ENCODE measurements at regions not wholly inside any gene's neighbourhood (a gene's known extent, or its start where the extent isn't known, plus 50 kb on each side); places are given as distances from the start of the nearest gene placed in this dataset.

DNA sequence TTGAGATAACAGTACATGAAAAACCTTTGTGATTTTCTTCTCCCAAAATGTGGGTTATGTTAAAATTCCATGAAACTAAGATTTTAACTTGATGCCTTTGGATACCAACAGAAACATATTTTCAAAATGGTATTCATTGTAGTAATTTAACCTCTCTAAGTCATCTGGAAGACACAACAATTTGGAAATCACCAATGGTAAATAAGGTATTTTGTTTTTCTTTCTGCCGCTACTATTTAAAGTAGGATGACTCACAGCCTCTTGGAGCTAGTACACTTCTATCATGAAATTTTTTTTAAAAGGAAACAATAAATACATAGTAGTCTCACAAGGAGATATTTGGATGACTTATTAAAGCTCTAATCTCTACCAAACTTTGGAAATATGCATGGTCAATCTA lies 291.6 kb upstream of the VEPH1 start:
- DNase-seq = peak; percentile 60

DNA sequence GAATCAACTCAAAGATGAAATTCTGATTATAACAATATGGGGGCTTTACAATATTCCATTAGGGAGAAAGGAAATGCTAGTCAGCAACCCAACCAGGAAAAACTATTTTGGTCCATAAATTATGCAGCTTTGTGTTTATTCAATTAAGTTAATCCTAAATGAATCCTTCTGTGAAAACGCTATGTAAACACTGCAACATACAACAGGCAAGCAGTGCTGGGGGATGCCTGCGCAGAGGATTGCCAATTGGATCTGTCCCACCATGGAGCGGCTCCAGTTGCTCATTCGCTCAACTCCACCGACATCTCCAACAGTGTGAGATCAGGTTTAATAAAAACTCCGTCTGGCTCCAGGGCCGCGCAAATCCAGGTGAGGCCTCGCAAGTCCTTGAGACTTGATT lies 290.5 kb upstream of the VEPH1 start:
- no peak for DNase-seq

DNA sequence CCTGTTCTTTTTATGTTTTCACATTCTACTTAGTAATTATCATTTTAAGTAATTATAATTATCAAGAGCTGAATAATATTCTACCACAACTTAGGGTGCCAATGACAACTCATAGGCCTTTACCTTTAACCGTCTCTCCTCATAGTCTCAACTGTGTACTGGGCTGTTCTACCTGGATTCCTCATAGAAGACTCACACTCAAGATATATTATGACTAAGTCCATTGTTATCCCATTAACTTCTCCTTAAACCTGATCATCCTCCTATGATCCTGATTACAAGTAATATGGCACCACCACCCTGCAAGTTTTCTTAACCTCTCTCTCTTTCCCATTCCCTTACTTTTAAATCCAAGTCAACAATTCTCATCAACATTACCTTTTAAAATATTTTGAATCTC lies 285.9 kb upstream of the VEPH1 start:
- DNase-seq = peak; percentile 16

DNA sequence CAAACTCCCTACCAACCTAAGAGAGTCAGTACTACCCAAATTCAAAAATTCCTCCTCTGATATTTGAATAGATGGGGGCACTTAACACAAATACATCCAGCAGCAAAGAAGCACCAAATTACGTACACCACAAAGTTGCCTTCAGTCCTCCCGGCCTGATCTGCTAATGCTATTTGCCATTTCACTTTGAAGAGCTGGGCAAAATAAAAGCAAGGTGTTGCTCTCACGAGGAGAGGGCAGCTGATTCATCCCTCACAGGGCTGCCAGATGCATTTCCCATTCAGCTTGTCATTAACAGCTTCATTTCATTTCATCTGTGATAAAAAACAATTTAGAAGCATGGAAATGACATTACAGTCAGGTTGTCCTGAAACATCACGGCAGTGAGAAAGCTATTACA lies 283.4 kb upstream of the VEPH1 start:
- DNase-seq = peak; percentile 56

DNA sequence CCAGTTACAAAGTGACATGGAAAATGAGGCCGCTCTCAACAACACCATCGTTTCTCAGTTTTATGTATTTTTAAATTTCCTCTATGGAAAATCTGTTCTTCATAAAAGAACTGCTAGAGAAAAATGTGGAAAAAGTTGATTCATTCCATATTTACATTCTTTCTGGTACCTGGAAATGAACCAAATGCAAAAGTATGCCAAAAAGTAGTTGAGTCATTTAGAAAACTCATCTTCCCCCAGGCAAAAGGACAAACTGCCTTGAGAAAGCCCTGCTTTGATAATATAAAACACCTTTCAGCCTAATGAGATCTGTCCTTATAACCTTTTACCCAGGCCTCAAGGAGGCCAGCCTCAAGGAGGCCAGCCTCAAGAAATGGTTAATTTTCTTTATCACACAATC lies 283.0 kb upstream of the VEPH1 start:
- peak; percentile 92 for DNase-seq

DNA sequence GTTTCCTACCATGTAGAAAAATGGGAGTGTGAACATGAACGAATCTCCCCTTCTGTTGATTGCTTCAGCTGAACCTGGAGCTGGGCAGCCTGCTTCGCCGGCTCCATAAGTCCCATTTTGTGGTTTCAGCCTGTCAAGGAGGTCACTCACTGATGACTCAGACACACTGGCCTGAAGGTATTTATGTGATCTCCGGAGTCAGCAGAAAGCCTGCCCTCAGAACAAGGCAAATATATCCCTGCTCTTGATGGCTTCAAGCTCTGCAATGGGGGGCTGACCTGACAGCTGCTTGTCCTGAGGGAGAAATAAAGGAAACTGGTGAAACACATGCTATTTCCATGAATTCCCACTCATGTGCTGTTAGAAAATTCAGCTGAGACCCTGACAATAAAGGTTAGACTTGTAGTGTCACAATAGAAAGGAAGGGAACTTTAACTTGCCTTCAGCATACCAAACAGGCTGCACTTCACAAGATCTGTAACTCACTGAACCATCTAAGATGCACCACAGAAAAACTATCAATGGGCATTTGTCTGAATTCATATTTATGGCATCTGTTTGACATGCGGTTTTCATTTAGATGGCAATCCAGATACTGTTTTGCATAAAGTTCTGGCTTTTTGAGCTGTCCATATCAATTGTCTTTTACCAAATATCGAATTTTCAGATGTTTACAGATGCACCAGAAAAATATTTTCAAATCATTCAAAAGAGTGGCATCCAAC lies 282.0 kb upstream of the VEPH1 start:
- peak; percentile 97 for DNase-seq

DNA sequence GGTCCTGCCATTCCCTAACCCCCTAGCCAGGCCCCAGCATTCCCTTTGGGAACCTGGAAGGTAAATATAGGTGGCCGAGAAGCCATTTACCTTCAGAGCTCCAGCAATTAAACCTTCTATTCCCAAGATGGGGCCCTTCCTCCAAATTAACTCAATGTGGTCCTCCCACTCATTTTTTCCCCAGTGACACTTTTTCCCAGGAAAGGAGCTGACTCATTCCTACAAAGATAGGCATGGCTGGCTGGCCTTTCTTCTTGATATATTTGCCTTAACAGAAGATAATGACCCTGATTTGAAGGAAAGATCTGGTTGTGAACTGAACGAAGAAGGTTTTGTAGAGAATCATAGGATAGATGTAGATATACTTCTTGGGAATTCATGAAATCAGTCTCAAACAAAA lies 279.0 kb upstream of the VEPH1 start:
- peak; percentile 23 for DNase-seq

DNA sequence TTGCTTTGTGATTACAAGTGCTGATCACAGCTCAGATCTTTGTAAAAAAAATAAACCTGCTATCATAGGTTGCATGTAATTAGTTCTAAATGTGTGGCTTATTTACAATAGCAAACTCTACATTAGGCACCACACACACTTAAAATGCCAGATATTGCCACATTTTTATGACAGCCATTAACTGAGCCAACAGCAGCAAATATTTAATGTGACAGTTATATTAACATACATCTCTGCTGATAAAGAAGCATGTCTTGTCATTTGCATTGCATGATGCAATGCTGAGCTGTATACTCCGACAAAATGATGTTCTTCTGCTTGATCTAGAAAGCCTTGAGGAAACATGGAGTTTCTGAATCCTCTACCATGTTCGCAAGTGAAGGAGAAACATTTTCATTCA lies 273.6 kb upstream of the VEPH1 start:
- DNase-seq = no peak

DNA sequence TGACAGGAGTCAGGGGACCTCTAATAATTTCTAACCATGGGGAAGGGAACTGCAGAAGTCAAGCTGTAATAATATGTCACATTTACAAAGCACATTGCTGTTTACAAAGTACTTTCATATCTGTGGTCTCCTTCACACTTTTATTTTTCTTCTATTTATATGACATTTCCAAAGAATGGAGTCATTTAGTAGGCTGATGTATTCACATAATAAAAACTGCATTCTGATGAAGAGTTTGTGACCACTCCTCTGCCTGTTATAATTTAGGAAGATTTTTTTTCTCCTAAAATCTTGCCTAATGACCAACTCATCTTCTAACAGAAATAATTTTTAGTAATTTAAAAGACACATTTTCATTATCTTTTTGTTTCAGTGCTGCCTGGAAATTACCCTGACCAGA lies 272.2 kb upstream of the VEPH1 start:
- DNase-seq = no peak

DNA sequence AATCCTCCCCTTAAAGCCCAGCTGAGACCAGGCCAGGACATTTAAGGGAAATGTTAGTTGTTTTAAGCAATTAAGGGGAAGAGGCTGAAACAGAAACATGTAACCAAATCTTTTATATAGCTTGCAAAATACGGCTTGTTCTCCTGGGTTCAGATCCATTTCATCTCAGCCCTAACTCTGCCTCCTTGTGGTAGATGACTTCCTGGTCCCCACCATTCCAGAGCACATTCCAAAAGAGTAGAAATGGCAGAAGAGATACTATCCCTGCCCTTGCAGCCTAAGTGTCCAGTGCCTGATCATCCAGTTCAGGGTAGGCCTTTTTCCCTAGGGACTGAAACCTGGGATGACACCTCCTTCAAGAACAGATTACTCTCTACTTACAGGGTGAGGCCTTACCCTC lies 266.2 kb upstream of the VEPH1 start:
- DNase-seq = no peak

DNA sequence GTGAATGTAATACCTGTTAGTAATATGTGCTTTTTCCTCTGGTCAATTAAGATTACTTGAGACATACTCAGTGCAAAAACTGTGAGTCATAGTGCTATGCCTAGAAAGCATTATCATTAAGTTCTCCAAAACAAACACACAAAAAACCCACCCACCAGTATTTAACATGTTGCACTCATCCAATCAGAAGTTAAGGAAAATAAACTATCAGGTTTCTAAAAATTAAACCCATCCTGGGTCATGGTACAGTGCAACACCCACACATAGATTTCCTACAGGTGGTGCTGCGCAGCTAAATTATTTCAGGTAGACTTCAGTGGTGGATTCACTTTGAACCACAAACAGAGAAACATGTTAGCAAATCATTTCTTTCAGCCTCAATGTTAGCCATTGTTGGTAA lies 264.4 kb upstream of the VEPH1 start:
- no peak for DNase-seq

DNA sequence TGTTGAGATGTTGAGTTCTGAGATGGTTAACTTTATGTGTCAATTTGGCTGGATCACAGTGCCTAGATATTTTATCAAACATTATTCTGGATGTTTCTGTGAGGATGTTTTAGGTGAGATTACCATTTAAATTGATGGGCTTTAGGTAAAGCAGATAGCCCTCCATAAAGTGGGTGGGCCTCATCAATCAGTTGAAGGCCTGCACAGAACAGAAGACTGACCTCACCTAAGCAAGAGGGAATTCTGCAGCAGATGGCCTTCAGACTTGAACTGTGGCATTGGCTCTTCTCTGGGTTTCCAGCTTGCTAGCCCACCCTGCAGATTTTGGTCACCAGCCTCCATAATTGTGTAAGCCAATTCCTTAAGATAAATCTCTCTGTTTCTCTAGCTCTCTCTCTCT lies 260.4 kb upstream of the VEPH1 start:
- DNase-seq = no peak

DNA sequence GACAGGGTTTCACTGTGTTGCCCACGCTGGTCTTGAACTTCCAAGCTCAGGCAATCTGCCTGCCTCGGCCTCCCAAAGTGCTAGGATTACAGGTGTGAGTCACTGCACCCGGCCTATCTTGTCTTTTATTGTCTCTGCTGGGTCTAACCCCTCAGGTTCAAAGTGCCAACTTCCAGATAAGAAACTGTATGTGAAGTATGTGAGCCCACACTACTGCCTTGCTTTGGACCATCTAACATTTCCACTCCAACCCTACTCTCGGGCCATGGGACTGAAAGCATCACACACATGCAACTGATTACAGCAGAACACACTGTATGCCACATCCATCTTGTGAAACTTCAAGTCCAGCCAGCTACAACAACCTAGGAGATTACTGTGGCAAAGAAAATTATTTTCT lies 256.1 kb upstream of the VEPH1 start:
- no peak for DNase-seq

DNA sequence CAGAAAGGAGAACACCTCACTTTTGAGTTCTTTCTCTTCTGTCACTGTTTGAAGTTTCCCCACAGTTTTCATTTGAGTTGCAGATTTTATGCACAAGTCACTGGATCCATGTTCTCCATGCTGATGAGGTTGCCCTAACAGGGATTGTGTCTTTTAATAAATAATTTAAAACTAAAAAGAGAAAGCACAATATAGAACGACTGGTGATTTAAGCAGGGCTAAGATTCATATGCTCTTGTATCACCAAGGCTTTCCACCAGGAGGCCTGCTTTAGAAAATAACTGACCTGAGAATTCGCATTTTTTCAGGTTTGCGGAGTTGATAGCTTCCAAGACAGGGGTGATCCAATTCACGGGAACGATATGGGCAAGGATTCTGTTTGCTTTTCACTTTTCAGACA lies 252.0 kb upstream of the VEPH1 start:
- DNase-seq = no peak

DNA sequence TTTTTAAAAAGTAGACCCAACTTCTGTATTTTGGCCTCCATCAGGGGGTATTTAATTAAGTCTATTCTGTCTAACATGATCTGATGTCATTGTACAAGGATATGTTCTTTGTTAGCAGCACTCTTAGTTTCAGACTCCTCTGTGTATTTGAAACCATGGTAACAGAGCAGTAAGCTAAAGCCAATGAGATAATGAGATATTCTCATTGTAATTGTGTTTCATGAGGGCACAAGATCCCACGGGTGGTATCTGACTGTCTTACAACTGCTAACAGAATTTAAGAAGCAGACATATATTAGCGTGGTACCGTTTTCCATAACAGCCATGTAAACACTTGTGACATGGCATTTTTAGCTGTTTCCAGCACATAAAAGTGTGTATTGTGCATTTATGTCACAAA lies 251.2 kb upstream of the VEPH1 start:
- no peak for DNase-seq

DNA sequence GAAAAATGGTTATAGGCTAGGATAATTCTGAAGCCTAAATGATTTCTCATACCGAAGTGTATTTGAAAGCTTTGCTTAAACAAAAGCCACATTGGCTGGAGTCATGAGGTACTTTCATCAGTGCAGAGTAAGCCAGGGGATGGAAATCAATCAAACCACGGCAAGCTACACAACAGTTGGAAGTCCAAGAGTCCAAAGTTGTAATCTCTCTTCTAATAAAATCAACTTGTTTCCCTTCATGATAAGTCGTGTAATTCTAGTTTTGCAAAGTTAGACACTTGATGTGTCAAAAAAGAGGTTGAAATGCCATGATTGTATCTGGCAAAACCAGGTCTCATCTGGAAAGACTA lies 250.5 kb upstream of the VEPH1 start:
- DNase-seq = no peak

DNA sequence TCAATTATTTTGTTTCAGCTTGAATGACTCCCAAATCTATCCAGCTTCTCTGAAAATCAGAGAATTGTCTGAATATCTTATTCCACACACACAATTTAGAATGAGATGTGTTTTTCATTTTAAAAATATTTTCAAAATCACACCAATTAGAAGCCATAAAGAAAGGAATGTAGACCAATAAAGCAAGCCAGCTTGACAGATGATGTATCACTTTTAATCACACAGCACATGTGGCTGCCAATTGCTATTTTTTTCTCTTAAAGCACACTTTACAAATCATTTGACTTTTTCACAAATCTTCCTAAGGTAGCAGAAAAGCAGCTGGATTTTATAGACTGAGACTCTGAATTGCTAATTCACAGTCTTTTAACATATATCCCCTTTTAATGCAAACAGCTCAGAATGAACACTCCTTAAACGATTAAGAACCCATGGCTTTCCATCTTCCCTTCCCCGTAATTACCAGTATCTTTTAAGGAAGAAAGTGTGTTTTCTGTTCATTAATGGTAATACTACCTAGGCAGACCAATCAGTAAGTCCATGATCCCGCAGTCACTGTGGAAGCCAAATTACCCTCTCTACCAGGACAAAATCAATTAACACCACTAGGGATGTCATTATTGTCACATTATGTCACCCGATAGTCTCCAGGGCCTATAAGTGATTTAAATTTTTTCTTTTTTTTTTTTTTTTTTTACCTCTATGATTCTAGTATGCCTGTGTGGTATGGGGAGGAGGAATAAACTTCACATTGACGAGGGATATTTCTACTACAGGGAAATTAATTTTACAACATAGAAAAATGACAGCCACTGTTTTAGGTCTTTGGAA lies 250.0 kb upstream of the VEPH1 start:
- peak; percentile 10 for DNase-seq

DNA sequence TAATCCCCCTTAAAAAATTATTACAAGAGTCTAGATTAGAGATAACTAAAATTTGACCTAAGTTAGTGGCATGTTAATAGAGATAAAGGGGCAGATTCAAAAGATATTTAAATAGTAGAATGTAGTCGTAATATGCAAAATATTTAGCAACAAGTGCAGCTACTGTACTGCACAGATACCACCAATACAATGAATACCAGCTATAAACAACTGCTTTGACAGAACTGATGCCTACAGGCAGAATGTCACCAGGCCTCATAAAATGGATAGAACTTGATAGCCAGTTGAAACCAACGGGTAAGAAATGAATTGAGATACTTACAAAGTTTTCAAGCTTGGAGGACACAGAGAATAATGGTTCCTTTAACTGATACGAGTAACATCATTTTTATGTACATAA lies 249.3 kb upstream of the VEPH1 start:
- no peak for DNase-seq

DNA sequence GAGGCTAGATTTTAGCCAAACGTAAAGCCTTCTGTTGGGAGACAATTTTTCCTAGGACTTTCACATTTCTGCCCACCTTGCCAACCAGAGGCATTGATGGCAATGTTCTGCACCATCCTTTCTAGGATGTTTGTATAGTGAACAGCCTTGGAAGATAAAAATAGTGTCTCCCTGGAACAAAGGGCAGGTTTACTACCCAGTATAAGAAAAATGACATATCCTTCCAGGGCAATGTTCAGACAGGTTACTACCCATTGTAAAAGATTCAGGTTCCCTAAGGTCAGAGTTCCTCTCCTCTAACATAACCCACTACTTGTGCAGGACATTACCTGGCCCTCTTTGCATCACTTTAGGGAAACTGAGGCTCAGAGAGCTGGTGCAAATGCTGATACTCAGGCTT lies 248.2 kb upstream of the VEPH1 start:
- no peak for DNase-seq

DNA sequence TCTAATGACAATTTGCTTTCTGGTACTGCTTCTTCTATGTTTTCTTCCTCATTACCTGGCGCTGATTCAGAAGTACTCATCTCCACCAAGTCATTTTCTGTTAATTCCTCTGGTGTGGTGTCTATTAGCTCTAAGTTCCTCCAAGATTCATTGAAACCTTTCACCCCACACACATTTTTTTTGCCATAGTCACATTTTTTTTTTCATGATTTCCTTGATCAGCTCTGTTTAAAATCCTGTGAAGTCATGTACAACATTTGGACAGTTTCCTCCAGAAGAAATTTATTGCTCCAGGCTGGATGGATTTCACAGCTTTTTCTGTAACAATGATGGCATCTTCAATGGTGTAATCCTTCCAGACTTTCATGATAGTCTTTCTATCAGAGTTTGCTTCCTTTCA lies 243.2 kb upstream of the VEPH1 start:
- peak; percentile 70 for DNase-seq

DNA sequence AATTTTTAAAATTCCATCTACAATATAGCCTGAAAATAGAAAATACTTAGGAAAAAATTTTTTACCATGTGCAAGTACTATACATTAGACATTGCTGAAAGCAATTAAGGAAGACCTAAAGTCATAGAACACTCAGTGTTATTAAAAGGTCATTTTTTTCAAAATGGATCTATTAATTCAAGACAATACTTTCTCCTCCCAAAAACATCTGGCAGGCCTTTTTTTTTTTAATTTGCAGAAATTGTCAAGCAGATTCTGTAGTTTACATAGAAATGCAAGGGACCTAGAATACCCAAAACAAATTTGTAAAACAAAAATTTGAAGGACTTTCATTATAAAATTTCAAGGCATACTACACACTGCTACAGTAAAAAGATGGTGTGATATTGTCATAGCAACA lies 238.4 kb upstream of the VEPH1 start:
- DNase-seq = no peak

DNA sequence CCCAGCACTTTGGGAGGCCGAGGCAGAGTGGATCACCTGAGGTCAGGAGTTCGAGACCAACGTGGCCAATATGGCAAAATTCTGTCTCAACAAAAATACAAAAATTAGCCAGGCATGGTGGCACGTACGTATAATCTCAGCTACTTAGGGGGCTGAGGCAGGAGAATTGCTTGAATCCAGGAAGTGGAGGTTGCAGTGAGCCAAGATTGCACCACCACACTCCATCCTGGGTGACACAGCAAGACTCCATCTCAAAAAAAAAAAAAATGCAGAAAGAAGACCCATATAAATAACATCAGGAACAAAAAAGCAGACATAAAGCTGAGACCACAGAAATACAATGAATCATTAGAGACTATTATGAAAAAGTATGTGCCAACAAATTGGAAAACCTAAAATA lies 235.2 kb upstream of the VEPH1 start:
- no peak for DNase-seq

DNA sequence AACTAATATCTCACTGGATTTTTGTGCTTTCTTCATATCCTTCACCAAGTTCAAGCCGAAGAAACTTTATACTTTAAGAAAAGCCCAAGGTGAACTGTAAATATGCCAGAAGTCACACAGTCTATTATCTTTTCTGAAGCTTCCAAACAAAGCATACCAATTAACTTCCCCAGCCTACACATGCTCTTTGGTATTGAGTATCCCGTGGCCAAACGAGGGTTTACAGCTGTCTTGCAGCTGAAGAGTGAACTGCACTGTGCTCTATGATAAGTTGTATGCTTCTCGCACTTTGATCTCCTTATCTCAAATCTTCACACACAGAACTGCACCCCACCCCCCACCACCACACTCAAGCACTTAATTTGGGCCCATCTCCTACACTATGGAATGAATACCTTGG lies 215.6 kb upstream of the VEPH1 start:
- DNase-seq = no peak

DNA sequence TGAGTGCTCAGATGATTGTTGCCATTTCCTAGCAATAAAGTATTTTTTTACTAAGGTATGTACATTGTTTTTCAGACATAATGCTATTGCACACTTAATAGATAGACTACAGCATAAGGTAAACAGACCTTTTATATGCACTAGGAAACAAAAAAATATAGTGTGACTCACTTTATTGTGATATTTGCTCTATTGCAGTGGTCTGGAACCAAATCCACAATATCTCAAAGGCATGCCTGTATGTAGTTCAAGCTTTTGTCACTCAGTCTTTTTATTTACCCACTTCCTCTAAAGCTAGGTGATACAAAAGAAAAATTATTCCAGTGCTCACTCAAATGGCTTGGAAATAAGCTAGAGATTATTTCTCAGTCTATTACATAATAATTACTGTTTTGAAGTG lies 209.9 kb upstream of the VEPH1 start:
- no peak for DNase-seq

DNA sequence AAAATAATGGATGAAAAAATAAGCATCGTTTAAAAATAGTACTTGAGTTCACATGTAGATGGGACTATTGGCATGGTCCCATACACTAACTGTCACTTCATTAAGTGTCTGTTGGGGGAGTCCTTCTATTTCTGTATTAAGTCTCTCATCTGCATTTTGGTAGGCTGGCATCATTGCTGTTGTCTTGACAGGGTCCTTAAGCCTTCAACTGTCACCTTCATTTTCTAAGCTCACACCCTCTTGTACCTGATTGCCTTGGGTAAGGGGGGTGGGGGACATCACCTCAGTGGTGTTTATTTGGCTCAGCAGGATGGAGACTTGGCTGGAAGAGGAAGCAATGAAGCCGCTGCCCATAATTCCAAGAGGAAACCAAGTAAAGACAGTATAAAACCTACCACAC lies 202.0 kb upstream of the VEPH1 start:
- DNase-seq = no peak

All from EL (cell line).